MCF 10A (cell line): ENCODE measurements at regions not wholly inside any gene's neighbourhood (a gene's known extent, or its start where the extent isn't known, plus 50 kb on each side); places are given as distances from the start of the nearest gene placed in this dataset.
A peak's percentile ranks its signal among the peaks of the same experiment; 100 is the strongest.

ENCODE experiments used
- BruUV-seq: library from RNA; stranded (reverse); fragments of 400-500 nt; replicated peaks from 2 replicates; lab custom pipeline; 2021; lab: Mats Ljungman, UMichigan
- CTCF ChIA-PET: fragments of 300-600 bp; sonication (Branson Sonifier 250); formaldehyde crosslinking; extraction: SDS; loops from one replicate; lab custom pipeline; 2021; ENCODE audit warnings: antibody characterized with exemption, inconsistent platforms; lab: Yijun Ruan, JAX
- POLR2A ChIA-PET: fragments of 300-600, 350-650 bp; sonication (Branson Sonifier 250); formaldehyde crosslinking; extraction: SDS; loops from one replicate; lab custom pipeline; 2020; ENCODE audit warnings: antibody characterized with exemption, inconsistent platforms; lab: Yijun Ruan, JAX
- DNase-seq: peaks from one replicate; pipeline ENCODE4 v3.0.0-alpha.2; 2018; ENCODE audit not compliant: unreplicated experiment
- H3K27ac Mint-ChIP-seq: one replicate; pipeline ENCODE4 v1.8.0; 2022; ENCODE audit warnings: mild to moderate bottlenecking, low read depth, mixed read lengths; ENCODE audit not compliant: unreplicated experiment
- H3K27me3 Mint-ChIP-seq: one replicate; pipeline ENCODE4 v1.8.0; 2022; ENCODE audit warnings: mixed read lengths; ENCODE audit not compliant: insufficient read depth, unreplicated experiment
- H3K36me3 Mint-ChIP-seq: one replicate; pipeline ENCODE4 v1.8.0; 2022; ENCODE audit warnings: mild to moderate bottlenecking, moderate library complexity, mixed read lengths; ENCODE audit not compliant: insufficient read depth, unreplicated experiment
- H3K4me1 Mint-ChIP-seq: one replicate; pipeline ENCODE4 v1.8.0; 2022; ENCODE audit warnings: mixed read lengths; ENCODE audit not compliant: insufficient read depth, unreplicated experiment
- H3K4me3 Mint-ChIP-seq: one replicate; pipeline ENCODE4 v1.8.0; 2022; ENCODE audit warnings: mild to moderate bottlenecking, moderate library complexity, mixed read lengths; ENCODE audit not compliant: unreplicated experiment
- H3K9me3 Mint-ChIP-seq: one replicate; pipeline ENCODE4 v1.8.0; 2022; ENCODE audit warnings: mixed read lengths; ENCODE audit not compliant: unreplicated experiment
- intact Hi-C: fragments of 100-400 bp; cut with micrococcal nuclease; formaldehyde crosslinking; loops from 2 replicates; pipeline ENCODE4 v1.14.1; 2022
- TF ChIP-seq, protein P1 (sequence below): fragments of 200-600 bp; IDR thresholded peaks from one replicate; pipeline ENCODE4 v1.8.0; 2022; ENCODE audit warnings: antibody characterized with exemption, mild to moderate bottlenecking; ENCODE audit not compliant: unreplicated experiment

DNA sequence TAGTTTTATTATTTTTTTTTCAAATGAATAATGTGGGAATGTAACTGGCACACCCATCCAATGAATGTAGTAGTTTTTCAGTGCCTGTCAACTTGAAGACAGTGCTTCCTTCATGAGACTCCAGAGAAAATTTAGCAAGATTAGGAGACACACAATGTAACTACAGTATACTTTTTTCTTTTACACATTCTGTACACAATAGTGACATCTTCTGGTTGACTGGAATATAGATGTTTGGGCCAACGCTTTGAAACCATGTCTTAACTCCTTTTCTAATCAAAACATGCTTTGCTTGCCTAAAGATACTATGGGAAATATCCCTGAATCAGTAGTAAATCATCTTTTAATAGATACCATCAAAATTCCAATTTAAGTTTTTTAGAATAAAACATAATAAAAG lies 229.5 kb upstream of the ZC3H15 start:
- ChIA-PET CTCF (no interaction called here), POLR2A (no interaction called here)
- peak; percentile 60 for DNase-seq
- Mint-ChIP-seq H3K9me3 (no peaks in the 10 kb centered on the region), H3K4me3 (no peak overlapping the region), H3K27me3 (no peaks in the 10 kb centered on the region), H3K4me1 (no peaks in the 10 kb centered on the region), H3K27ac (no peak overlapping the region), H3K36me3 (no peaks in the 10 kb centered on the region)
- intact Hi-C loops: loop anchor here (1.0 to 5.0 kb wide), 6 partner anchors 202 to 1048 kb away; partner anchors contain the start of gene FSIP2
- BruUV-seq: no TSS peak
- TF ChIP-seq, protein P1, sequence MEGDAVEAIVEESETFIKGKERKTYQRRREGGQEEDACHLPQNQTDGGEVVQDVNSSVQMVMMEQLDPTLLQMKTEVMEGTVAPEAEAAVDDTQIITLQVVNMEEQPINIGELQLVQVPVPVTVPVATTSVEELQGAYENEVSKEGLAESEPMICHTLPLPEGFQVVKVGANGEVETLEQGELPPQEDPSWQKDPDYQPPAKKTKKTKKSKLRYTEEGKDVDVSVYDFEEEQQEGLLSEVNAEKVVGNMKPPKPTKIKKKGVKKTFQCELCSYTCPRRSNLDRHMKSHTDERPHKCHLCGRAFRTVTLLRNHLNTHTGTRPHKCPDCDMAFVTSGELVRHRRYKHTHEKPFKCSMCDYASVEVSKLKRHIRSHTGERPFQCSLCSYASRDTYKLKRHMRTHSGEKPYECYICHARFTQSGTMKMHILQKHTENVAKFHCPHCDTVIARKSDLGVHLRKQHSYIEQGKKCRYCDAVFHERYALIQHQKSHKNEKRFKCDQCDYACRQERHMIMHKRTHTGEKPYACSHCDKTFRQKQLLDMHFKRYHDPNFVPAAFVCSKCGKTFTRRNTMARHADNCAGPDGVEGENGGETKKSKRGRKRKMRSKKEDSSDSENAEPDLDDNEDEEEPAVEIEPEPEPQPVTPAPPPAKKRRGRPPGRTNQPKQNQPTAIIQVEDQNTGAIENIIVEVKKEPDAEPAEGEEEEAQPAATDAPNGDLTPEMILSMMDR: peak; percentile 54

- H3K9me3 Mint-ChIP-seq: no peaks in the 10 kb centered on the region
- no peak overlapping the region for H3K4me3 Mint-ChIP-seq
- POLR2A ChIA-PET: no interaction called here
- CTCF ChIA-PET: interaction anchor here (0.6 to 0.7 kb wide), 3 partner anchors 199 to 1256 kb away, joined by 3 to 4 read pairs (median 3); no protein-coding TSS in a partner anchor
- TF ChIP-seq, protein P1: no peak
- no TSS peak for BruUV-seq
- H3K36me3 Mint-ChIP-seq: no peaks in the 10 kb centered on the region
- no peaks in the 10 kb centered on the region for H3K4me1 Mint-ChIP-seq
- intact Hi-C loops: no loop called here
- no peak for DNase-seq
- H3K27ac Mint-ChIP-seq: no peak overlapping the region
- no peaks in the 10 kb centered on the region for H3K27me3 Mint-ChIP-seq
Measured at GRCh38 chr2:186263673-186264250, 222.3 kb upstream of the ZC3H15 start.

GRCh38 chr2:186269536-186269935 lies 216.5 kb upstream of the ZC3H15 start:
- H3K4me3 Mint-ChIP-seq: no peak overlapping the region
- CTCF ChIA-PET: interaction anchor here (0.6 kb wide), 1 partner anchor 181 kb away, joined by 3 read pairs; no protein-coding TSS in a partner anchor
- no peaks in the 10 kb centered on the region for H3K36me3 Mint-ChIP-seq
- no TSS peak for BruUV-seq
- H3K4me1 Mint-ChIP-seq: no peaks in the 10 kb centered on the region
- intact Hi-C loops: no loop called here
- no peaks in the 10 kb centered on the region for H3K27me3 Mint-ChIP-seq
- POLR2A ChIA-PET: no interaction called here
- DNase-seq: no peak
- H3K27ac Mint-ChIP-seq: no peak overlapping the region
- H3K9me3 Mint-ChIP-seq: peaks cover 6% of the 10 kb centered on the region
- TF ChIP-seq, protein P1: no peak

DNA sequence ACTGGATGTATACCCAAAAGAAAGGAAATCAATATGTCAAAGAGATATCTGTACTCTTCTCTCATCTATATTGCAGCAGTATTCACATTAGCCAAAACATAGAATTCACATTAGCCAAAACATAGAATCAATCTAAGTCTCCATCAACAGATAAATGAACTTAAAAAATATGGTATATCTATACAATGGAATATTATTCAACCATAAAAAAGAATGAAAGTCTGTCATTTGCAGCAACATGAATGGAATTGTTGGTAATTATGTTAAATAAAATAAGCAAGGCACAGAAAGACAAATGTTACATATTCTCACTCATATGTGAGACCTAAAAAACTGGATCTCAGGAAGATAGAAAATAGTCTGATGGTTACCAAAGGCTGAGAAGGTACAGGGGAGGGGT lies 212.1 kb upstream of the ZC3H15 start:
- ChIA-PET CTCF (no interaction called here), POLR2A (no interaction called here)
- Mint-ChIP-seq H3K4me3 (no peak overlapping the region), H3K9me3 (peaks cover 6% of the 10 kb centered on the region), H3K27me3 (no peaks in the 10 kb centered on the region), H3K4me1 (peaks cover 9% of the 10 kb centered on the region), H3K27ac (no peak overlapping the region), H3K36me3 (no peaks in the 10 kb centered on the region)
- TF ChIP-seq, protein P1: no peak
- intact Hi-C loops: no loop called here
- no TSS peak for BruUV-seq
- DNase-seq: no peak
